Breast epithelium (tissue), 3 donors: ENCODE measurements at regions not wholly inside any gene's neighbourhood (a gene's known extent, or its start where the extent isn't known, plus 50 kb on each side); places are given as distances from the start of the nearest gene placed in this dataset.

Source experiments
- POLR2A ChIP-seq: fragments of 450-650 bp; IDR thresholded peaks from one replicate; pipeline ENCODE4 v1.6.1; 2016; ENCODE audit warnings: antibody characterized with exemption, mild to moderate bottlenecking, moderate library complexity
- POLR2AphosphoS5 ChIP-seq, 3 donors: sonication (generic); formaldehyde crosslinking; IDR thresholded peaks; one replicate each; pipeline ENCODE4 v1.6.1; 2017; ENCODE audit warnings: antibody characterized with exemption in 3 of 3
- TF ChIP-seq, protein P1 (sequence below), 3 donors: fragments of 450-650 bp; IDR thresholded peaks; one replicate each; pipeline ENCODE4 v1.5.1; 2016 to 2017; ENCODE audit warnings: antibody characterized with exemption in 3 of 3, mild to moderate bottlenecking in 3 of 3, moderate library complexity in 3 of 3

- TF ChIP-seq, protein P1, sequence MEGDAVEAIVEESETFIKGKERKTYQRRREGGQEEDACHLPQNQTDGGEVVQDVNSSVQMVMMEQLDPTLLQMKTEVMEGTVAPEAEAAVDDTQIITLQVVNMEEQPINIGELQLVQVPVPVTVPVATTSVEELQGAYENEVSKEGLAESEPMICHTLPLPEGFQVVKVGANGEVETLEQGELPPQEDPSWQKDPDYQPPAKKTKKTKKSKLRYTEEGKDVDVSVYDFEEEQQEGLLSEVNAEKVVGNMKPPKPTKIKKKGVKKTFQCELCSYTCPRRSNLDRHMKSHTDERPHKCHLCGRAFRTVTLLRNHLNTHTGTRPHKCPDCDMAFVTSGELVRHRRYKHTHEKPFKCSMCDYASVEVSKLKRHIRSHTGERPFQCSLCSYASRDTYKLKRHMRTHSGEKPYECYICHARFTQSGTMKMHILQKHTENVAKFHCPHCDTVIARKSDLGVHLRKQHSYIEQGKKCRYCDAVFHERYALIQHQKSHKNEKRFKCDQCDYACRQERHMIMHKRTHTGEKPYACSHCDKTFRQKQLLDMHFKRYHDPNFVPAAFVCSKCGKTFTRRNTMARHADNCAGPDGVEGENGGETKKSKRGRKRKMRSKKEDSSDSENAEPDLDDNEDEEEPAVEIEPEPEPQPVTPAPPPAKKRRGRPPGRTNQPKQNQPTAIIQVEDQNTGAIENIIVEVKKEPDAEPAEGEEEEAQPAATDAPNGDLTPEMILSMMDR (IDR thresholded peaks at IDR 0.05): no peak
- TF ChIP-seq POLR2A (no peak), POLR2AphosphoS5 (IDR thresholded peaks at IDR 0.05) (no peak)
Measured at GRCh38 chr15:25169318-25169717, 214.5 kb downstream of the SNRPN start.
